ENCODE measurements at regions not wholly inside any gene's neighbourhood (a gene's known extent, or its start where the extent isn't known, plus 50 kb on each side); places are given as distances from the start of the nearest gene placed in this dataset.

GRCh38 chr2:129673234-129673633 is 306.2 kb upstream of the RAB6C start:
- no peak for DNase-seq

GRCh38 chr2:129673847-129674711 is 305.4 kb upstream of the RAB6C start:
- Histone ChIP-seq H3K27ac (ENCODE audit: insufficient read depth, low read length, poor library complexity, severe bottlenecking) (no peak overlapping the region), H3K4me3 (ENCODE audit: insufficient read depth, low read depth, low read length, poor library complexity, severe bottlenecking) (no peak overlapping the region)

More at GRCh38 chr2:129673234-129673633, 306.2 kb upstream of the RAB6C start:
- Histone ChIP-seq H3K4me3 (ENCODE audit: insufficient read depth, low read depth, low read length, poor library complexity, severe bottlenecking) (no peak overlapping the region), H3K4me1 (ENCODE audit: control insufficient read depth, insufficient read depth, low read length, poor library complexity, severe bottlenecking) (no peaks in the 10 kb centered on the region), H3K27ac (ENCODE audit: insufficient read depth, low read length, poor library complexity, severe bottlenecking) (no peak overlapping the region), H3K9me3 (ENCODE audit: control insufficient read depth, low read length) (no peaks in the 10 kb centered on the region), H3K27me3 (replicated peaks; ENCODE audit: control insufficient read depth, insufficient read depth, low read length, poor library complexity, severe bottlenecking) (no peaks in the 10 kb centered on the region), H3K36me3 (ENCODE audit: control insufficient read depth, insufficient read depth, low read length) (no peaks in the 10 kb centered on the region)

DNA sequence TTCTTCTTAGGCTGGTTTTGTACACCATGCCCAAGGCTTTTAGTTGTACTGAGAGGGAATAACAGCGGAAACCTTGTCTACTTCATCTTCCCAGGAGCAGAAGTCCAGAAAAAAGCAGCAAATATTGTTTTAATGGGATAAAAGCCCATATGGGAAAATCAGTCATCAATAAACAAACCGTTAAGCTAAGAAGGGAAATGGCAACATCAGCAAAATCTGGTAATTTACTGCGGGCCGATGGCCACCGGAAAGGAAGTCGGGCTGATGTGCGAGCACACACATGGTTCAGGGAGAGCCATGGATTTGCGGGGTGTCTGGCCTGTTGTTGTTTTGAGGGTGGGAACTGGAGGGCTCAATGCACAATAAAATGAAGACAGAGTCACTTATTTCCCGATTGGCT is 300.7 kb upstream of the RAB6C start:
- no peak for DNase-seq
- Histone ChIP-seq H3K27me3 (replicated peaks; ENCODE audit: control insufficient read depth, insufficient read depth, low read length, poor library complexity, severe bottlenecking) (no peaks in the 10 kb centered on the region), H3K9me3 (ENCODE audit: control insufficient read depth, low read length) (no peaks in the 10 kb centered on the region), H3K4me1 (ENCODE audit: control insufficient read depth, insufficient read depth, low read length, poor library complexity, severe bottlenecking) (no peaks in the 10 kb centered on the region), H3K36me3 (ENCODE audit: control insufficient read depth, insufficient read depth, low read length) (no peaks in the 10 kb centered on the region), H3K27ac (ENCODE audit: insufficient read depth, low read length, poor library complexity, severe bottlenecking) (no peak overlapping the region), H3K4me3 (ENCODE audit: insufficient read depth, low read depth, low read length, poor library complexity, severe bottlenecking) (no peak overlapping the region)

More at GRCh38 chr2:129673847-129674711, 305.4 kb upstream of the RAB6C start:
- DNase-seq, result no peak
- Histone ChIP-seq H3K36me3 (ENCODE audit: control insufficient read depth, insufficient read depth, low read length) (no peaks in the 10 kb centered on the region), H3K27me3 (replicated peaks; ENCODE audit: control insufficient read depth, insufficient read depth, low read length, poor library complexity, severe bottlenecking) (no peaks in the 10 kb centered on the region), H3K9me3 (ENCODE audit: control insufficient read depth, low read length) (no peaks in the 10 kb centered on the region), H3K4me1 (ENCODE audit: control insufficient read depth, insufficient read depth, low read length, poor library complexity, severe bottlenecking) (no peaks in the 10 kb centered on the region)

DNA sequence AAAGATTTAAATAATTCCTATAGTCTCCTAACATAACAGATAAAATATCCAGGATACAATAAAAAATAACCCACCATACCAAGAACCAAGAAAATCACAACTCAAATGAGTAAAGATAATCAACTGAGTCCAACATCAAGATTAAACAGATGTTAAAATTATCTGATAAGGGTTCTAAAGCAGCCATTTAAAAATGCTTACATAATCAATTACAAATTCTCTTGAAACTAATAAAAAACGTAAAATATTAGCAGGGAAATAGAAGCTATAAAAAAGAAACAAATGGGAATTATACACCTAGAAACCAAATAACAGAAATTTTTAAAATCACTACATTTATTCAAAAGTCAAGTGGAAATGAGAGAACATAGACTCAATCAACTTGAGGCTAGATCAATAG is 297.7 kb upstream of the RAB6C start:
- Histone ChIP-seq H3K4me3 (ENCODE audit: insufficient read depth, low read depth, low read length, poor library complexity, severe bottlenecking) (no peak overlapping the region), H3K9me3 (ENCODE audit: control insufficient read depth, low read length) (no peaks in the 10 kb centered on the region), H3K27me3 (replicated peaks; ENCODE audit: control insufficient read depth, insufficient read depth, low read length, poor library complexity, severe bottlenecking) (no peaks in the 10 kb centered on the region), H3K27ac (ENCODE audit: insufficient read depth, low read length, poor library complexity, severe bottlenecking) (no peak overlapping the region), H3K4me1 (ENCODE audit: control insufficient read depth, insufficient read depth, low read length, poor library complexity, severe bottlenecking) (no peaks in the 10 kb centered on the region), H3K36me3 (ENCODE audit: control insufficient read depth, insufficient read depth, low read length) (no peaks in the 10 kb centered on the region)
- DNase-seq, result no peak

- Histone ChIP-seq H3K27me3 (replicated peaks; ENCODE audit: control insufficient read depth, insufficient read depth, low read length, poor library complexity, severe bottlenecking) (no peaks in the 10 kb centered on the region), H3K4me1 (ENCODE audit: control insufficient read depth, insufficient read depth, low read length, poor library complexity, severe bottlenecking) (no peaks in the 10 kb centered on the region), H3K27ac (ENCODE audit: insufficient read depth, low read length, poor library complexity, severe bottlenecking) (no peak overlapping the region), H3K4me3 (ENCODE audit: insufficient read depth, low read depth, low read length, poor library complexity, severe bottlenecking) (no peak overlapping the region), H3K36me3 (ENCODE audit: control insufficient read depth, insufficient read depth, low read length) (no peaks in the 10 kb centered on the region), H3K9me3 (ENCODE audit: control insufficient read depth, low read length) (no peaks in the 10 kb centered on the region)
- no peak for DNase-seq
Observed at GRCh38 chr2:129689653-129690448, 289.6 kb upstream of the RAB6C start.

GRCh38 chr2:129695496-129695895 is 284.0 kb upstream of the RAB6C start:
- no peak for DNase-seq
- H3K27ac ChIP-seq (ENCODE audit: insufficient read depth, low read length, poor library complexity, severe bottlenecking), result no peak overlapping the region
- no peaks in the 10 kb centered on the region for H3K4me1 ChIP-seq (ENCODE audit: control insufficient read depth, insufficient read depth, low read length, poor library complexity, severe bottlenecking)
- no peaks in the 10 kb centered on the region for H3K27me3 ChIP-seq (replicated peaks; ENCODE audit: control insufficient read depth, insufficient read depth, low read length, poor library complexity, severe bottlenecking)
- H3K9me3 ChIP-seq (ENCODE audit: control insufficient read depth, low read length), result no peaks in the 10 kb centered on the region
- H3K4me3 ChIP-seq (ENCODE audit: insufficient read depth, low read depth, low read length, poor library complexity, severe bottlenecking), result no peak overlapping the region
- no peaks in the 10 kb centered on the region for H3K36me3 ChIP-seq (ENCODE audit: control insufficient read depth, insufficient read depth, low read length)

DNA sequence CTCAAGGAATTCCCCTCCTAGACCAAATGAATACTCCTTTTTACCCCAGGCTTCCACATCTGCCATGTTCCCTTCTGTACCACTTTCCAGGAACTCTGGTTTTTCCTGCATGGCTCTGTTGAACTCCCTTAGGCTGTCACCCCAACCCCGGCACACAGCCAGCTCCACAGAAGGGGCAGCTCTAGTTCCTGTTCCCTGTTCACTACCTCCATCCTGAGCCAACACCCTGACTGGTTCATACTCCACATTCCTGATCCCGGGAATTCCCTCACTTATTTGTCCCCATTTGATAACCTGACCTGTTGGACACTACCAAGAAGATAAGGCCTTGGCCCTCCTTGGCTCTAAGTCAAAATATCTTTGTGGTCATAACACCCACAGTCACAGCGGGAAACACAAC is 280.9 kb upstream of the RAB6C start:
- Histone ChIP-seq H3K4me3 (ENCODE audit: insufficient read depth, low read depth, low read length, poor library complexity, severe bottlenecking) (no peak overlapping the region), H3K27ac (ENCODE audit: insufficient read depth, low read length, poor library complexity, severe bottlenecking) (no peak overlapping the region), H3K36me3 (ENCODE audit: control insufficient read depth, insufficient read depth, low read length) (no peaks in the 10 kb centered on the region), H3K27me3 (replicated peaks; ENCODE audit: control insufficient read depth, insufficient read depth, low read length, poor library complexity, severe bottlenecking) (no peaks in the 10 kb centered on the region), H3K9me3 (ENCODE audit: control insufficient read depth, low read length) (no peaks in the 10 kb centered on the region), H3K4me1 (ENCODE audit: control insufficient read depth, insufficient read depth, low read length, poor library complexity, severe bottlenecking) (no peaks in the 10 kb centered on the region)
- DNase-seq, result no peak

GRCh38 chr2:129699781-129700573 is 279.5 kb upstream of the RAB6C start:
- Histone ChIP-seq H3K4me3 (ENCODE audit: insufficient read depth, low read depth, low read length, poor library complexity, severe bottlenecking) (no peak overlapping the region), H3K4me1 (ENCODE audit: control insufficient read depth, insufficient read depth, low read length, poor library complexity, severe bottlenecking) (no peaks in the 10 kb centered on the region), H3K36me3 (ENCODE audit: control insufficient read depth, insufficient read depth, low read length) (no peaks in the 10 kb centered on the region), H3K27ac (ENCODE audit: insufficient read depth, low read length, poor library complexity, severe bottlenecking) (no peak overlapping the region), H3K27me3 (replicated peaks; ENCODE audit: control insufficient read depth, insufficient read depth, low read length, poor library complexity, severe bottlenecking) (no peaks in the 10 kb centered on the region), H3K9me3 (ENCODE audit: control insufficient read depth, low read length) (no peaks in the 10 kb centered on the region)
- DNase-seq, result no peak

DNA sequence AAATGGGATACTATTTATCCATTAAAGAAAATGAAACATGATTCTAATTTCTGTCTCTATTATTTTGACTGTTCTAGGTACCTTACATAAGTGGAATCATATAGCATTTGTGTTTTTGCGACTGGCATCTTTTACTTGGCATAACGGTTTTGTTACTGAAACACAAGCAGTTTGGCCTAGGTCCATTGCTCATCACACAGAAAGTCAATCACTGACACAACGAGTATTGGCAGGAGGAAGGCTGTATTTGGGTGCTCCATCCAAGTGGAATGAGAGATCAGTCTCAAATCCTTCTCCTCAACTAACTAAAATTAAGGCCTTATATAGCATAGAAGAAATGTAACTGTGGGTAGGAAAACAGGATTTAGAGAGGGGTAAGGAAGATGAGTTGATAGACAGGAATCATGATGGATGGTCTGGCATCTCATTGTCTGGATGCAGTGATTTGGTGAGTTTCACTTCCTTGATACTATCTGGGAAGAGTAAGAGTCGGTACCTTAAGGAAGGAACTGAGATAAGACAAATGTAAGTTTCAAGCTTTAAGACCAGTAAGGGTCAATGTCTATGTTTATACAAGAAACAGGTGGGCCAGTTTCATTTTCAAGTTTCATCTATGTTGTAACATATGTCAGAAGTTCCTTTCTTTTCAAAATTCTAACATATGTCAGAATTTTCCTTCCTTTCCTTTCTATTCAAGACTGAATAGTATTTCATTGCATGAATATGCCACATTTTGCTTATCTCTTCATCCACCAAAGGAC is 276.9 kb upstream of the RAB6C start:
- no peak for DNase-seq
- Histone ChIP-seq H3K4me1 (ENCODE audit: control insufficient read depth, insufficient read depth, low read length, poor library complexity, severe bottlenecking) (no peaks in the 10 kb centered on the region), H3K9me3 (ENCODE audit: control insufficient read depth, low read length) (no peaks in the 10 kb centered on the region), H3K4me3 (ENCODE audit: insufficient read depth, low read depth, low read length, poor library complexity, severe bottlenecking) (no peak overlapping the region), H3K27me3 (replicated peaks; ENCODE audit: control insufficient read depth, insufficient read depth, low read length, poor library complexity, severe bottlenecking) (no peaks in the 10 kb centered on the region), H3K27ac (ENCODE audit: insufficient read depth, low read length, poor library complexity, severe bottlenecking) (no peak overlapping the region), H3K36me3 (ENCODE audit: control insufficient read depth, insufficient read depth, low read length) (no peaks in the 10 kb centered on the region)
